Activated CD4-positive, alpha-beta T cell treated with anti-CD3 and anti-CD28 coated beads, Interleukin-2, amount 50 U/mL, for 48 hours (primary cell): ENCODE measurements at regions not wholly inside any gene's neighbourhood (a gene's known extent, or its start where the extent isn't known, plus 50 kb on each side); places are given as distances from the start of the nearest gene placed in this dataset.
"Not testable (repeated sequence)": the region's sequence is repeated elsewhere in the genome, so short reads cannot be mapped to it uniquely, and the experiment has no call there.

Experiments
- DNase-seq, 2 experiments: peaks; one replicate each; pipeline ENCODE4 v3.0.0-alpha.2; 2020

GRCh38 chr13:18947376-18947977 is 234.1 kb downstream of the TUBA3C start:
- no peak for DNase-seq

GRCh38 chr13:18946738-18947137 is 234.9 kb downstream of the TUBA3C start:
- DNase-seq: no peak

- DNase-seq: no peak
These were observed 237.0 kb downstream of the TUBA3C start for GRCh38 chr13:18944501-18945068.

- no peak for DNase-seq
These were observed 237.8 kb downstream of the TUBA3C start for GRCh38 chr13:18943721-18944391.

- DNase-seq: no peak
These were observed 238.4 kb downstream of the TUBA3C start for GRCh38 chr13:18943273-18943672.

- DNase-seq: no peak
These were observed 245.5 kb downstream of the TUBA3C start for GRCh38 chr13:18936104-18936503.

GRCh38 chr13:18921063-18921462 is 260.6 kb downstream of the TUBA3C start:
- DNase-seq: no peak

- DNase-seq: not testable (repeated sequence)
These were observed 276.5 kb downstream of the TUBA3C start for GRCh38 chr13:18905096-18905495.

GRCh38 chr13:18895411-18895810 is 286.2 kb downstream of the TUBA3C start:
- not testable (repeated sequence) for DNase-seq

- not testable (repeated sequence) for DNase-seq
These were observed 290.4 kb downstream of the TUBA3C start for GRCh38 chr13:18891242-18891641.

GRCh38 chr13:18874875-18875789 is 306.5 kb downstream of the TUBA3C start:
- not testable (repeated sequence) for DNase-seq

GRCh38 chr13:18870557-18870956 is 311.1 kb downstream of the TUBA3C start:
- not testable (repeated sequence) for DNase-seq

- DNase-seq: not testable (repeated sequence)
These were observed 312.3 kb downstream of the TUBA3C start for GRCh38 chr13:18869365-18869764.

GRCh38 chr13:18837986-18838629 is 343.5 kb downstream of the TUBA3C start:
- not testable (repeated sequence) for DNase-seq

- not testable (repeated sequence) for DNase-seq
These were observed 344.4 kb downstream of the TUBA3C start for GRCh38 chr13:18837179-18837745.

- not testable (repeated sequence) for DNase-seq
These were observed 345.0 kb downstream of the TUBA3C start for GRCh38 chr13:18836371-18837178.

- DNase-seq: not testable (repeated sequence)
These were observed 345.9 kb downstream of the TUBA3C start for GRCh38 chr13:18835754-18836153.

- DNase-seq: not testable (repeated sequence)
These were observed 356.9 kb downstream of the TUBA3C start for GRCh38 chr13:18824678-18825077.

GRCh38 chr13:18822655-18823639 is 358.7 kb downstream of the TUBA3C start:
- not testable (repeated sequence) for DNase-seq

GRCh38 chr13:18773988-18774387 is 407.6 kb downstream of the TUBA3C start:
- not testable (repeated sequence) for DNase-seq
